ENCODE measurements at regions not wholly inside any gene's neighbourhood (a gene's known extent, or its start where the extent isn't known, plus 50 kb on each side); places are given as distances from the start of the nearest gene placed in this dataset.

- no peak for TF ChIP-seq CTCF (IDR thresholded peaks at IDR 0.05 in 4 of 5, conservative IDR thresholded peaks at IDR 0.05 in 1 of 5)
- TF ChIP-seq POLR2A (IDR thresholded peaks at IDR 0.05) = no peak
These were observed 375.0 kb upstream of the RBFOX1 start for GRCh38 chr16:6957681-6958080.
